ENCODE measurements at regions not wholly inside any gene's neighbourhood (a gene's known extent, or its start where the extent isn't known, plus 50 kb on each side); places are given as distances from the start of the nearest gene placed in this dataset.

- TF ChIP-seq CTCF (IDR thresholded peaks at IDR 0.05; ENCODE audit: low read depth, low read length) = no peak
- TF ChIP-seq EZH2phosphoT487 (IDR thresholded peaks at IDR 0.05; ENCODE audit: low read depth) = no peak
Measured at GRCh38 chr11:15674756-15675155, 560.0 kb downstream of the INSC start.
